ENCODE measurements at regions not wholly inside any gene's neighbourhood (a gene's known extent, or its start where the extent isn't known, plus 50 kb on each side); places are given as distances from the start of the nearest gene placed in this dataset.

DNA sequence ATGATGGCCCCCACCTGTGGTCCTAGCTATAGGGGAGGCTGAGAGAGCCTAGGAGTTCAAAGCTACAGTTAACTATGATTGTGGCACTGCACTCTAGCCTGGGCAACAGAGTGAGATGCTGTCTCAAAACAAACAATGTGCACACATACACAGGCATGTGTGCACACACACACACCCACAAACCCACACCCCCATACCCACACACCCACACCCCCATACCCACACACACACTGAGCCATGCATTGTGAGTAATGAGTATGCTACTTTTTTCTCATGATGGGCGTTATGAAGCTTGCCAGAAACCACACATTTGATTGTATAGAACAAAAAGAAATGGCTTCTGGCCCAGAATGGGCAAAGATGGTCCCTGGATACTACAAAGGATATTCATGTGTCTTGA, 691.1 kb downstream of the SLC4A3 start:
- Mint-ChIP-seq H3K36me3 (ENCODE audit: unreplicated experiment) (no peaks in the 10 kb centered on the region), H3K27me3 (ENCODE audit: unreplicated experiment) (no peaks in the 10 kb centered on the region), H3K4me3 (ENCODE audit: unreplicated experiment) (no peak overlapping the region), H3K9me3 (ENCODE audit: unreplicated experiment) (peaks cover 2% of the 10 kb centered on the region), H3K27ac (ENCODE audit: unreplicated experiment) (no peak overlapping the region), H3K4me1 (ENCODE audit: low read depth, unreplicated experiment) (peaks cover 5% of the 10 kb centered on the region)
- no peak for DNase-seq
- TF ChIP-seq, protein P1, sequence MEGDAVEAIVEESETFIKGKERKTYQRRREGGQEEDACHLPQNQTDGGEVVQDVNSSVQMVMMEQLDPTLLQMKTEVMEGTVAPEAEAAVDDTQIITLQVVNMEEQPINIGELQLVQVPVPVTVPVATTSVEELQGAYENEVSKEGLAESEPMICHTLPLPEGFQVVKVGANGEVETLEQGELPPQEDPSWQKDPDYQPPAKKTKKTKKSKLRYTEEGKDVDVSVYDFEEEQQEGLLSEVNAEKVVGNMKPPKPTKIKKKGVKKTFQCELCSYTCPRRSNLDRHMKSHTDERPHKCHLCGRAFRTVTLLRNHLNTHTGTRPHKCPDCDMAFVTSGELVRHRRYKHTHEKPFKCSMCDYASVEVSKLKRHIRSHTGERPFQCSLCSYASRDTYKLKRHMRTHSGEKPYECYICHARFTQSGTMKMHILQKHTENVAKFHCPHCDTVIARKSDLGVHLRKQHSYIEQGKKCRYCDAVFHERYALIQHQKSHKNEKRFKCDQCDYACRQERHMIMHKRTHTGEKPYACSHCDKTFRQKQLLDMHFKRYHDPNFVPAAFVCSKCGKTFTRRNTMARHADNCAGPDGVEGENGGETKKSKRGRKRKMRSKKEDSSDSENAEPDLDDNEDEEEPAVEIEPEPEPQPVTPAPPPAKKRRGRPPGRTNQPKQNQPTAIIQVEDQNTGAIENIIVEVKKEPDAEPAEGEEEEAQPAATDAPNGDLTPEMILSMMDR (IDR thresholded peaks at IDR 0.05; ENCODE audit: partially characterized antibody, unreplicated experiment), result no peak

GRCh38 chr2:220320326-220320725, 692.9 kb downstream of the SLC4A3 start:
- TF ChIP-seq, protein P1 (IDR thresholded peaks at IDR 0.05; ENCODE audit: partially characterized antibody, unreplicated experiment), result no peak
- DNase-seq, result no peak
- H3K4me3 Mint-ChIP-seq (ENCODE audit: unreplicated experiment), result no peak overlapping the region
- no peak overlapping the region for H3K27ac Mint-ChIP-seq (ENCODE audit: unreplicated experiment)
- peaks cover 2% of the 10 kb centered on the region for H3K4me1 Mint-ChIP-seq (ENCODE audit: low read depth, unreplicated experiment)
- no peaks in the 10 kb centered on the region for H3K36me3 Mint-ChIP-seq (ENCODE audit: unreplicated experiment)
- H3K27me3 Mint-ChIP-seq (ENCODE audit: unreplicated experiment), result no peaks in the 10 kb centered on the region
- H3K9me3 Mint-ChIP-seq (ENCODE audit: unreplicated experiment), result peaks cover 2% of the 10 kb centered on the region

- Mint-ChIP-seq H3K4me1 (ENCODE audit: low read depth, unreplicated experiment) (no peaks in the 10 kb centered on the region), H3K27me3 (ENCODE audit: unreplicated experiment) (no peaks in the 10 kb centered on the region), H3K4me3 (ENCODE audit: unreplicated experiment) (no peak overlapping the region), H3K36me3 (ENCODE audit: unreplicated experiment) (peaks cover 8% of the 10 kb centered on the region), H3K9me3 (ENCODE audit: unreplicated experiment) (peaks cover 2% of the 10 kb centered on the region), H3K27ac (ENCODE audit: unreplicated experiment) (no peak overlapping the region)
- DNase-seq, result no peak
- TF ChIP-seq, protein P1 (IDR thresholded peaks at IDR 0.05; ENCODE audit: partially characterized antibody, unreplicated experiment), result no peak
Observed at GRCh38 chr2:220332886-220333285, 705.5 kb downstream of the SLC4A3 start.

- peaks cover 2% of the 10 kb centered on the region for H3K9me3 Mint-ChIP-seq (ENCODE audit: unreplicated experiment)
- H3K27ac Mint-ChIP-seq (ENCODE audit: unreplicated experiment), result no peak overlapping the region
- H3K36me3 Mint-ChIP-seq (ENCODE audit: unreplicated experiment), result peaks cover 8% of the 10 kb centered on the region
- H3K4me1 Mint-ChIP-seq (ENCODE audit: low read depth, unreplicated experiment), result no peaks in the 10 kb centered on the region
- no peaks in the 10 kb centered on the region for H3K27me3 Mint-ChIP-seq (ENCODE audit: unreplicated experiment)
- H3K4me3 Mint-ChIP-seq (ENCODE audit: unreplicated experiment), result no peak overlapping the region
- TF ChIP-seq, protein P1 (IDR thresholded peaks at IDR 0.05; ENCODE audit: partially characterized antibody, unreplicated experiment), result no peak
- DNase-seq, result no peak
Observed at GRCh38 chr2:220334210-220334609, 706.8 kb downstream of the SLC4A3 start.

- Mint-ChIP-seq H3K9me3 (ENCODE audit: unreplicated experiment) (peaks cover 2% of the 10 kb centered on the region), H3K27me3 (ENCODE audit: unreplicated experiment) (no peaks in the 10 kb centered on the region), H3K36me3 (ENCODE audit: unreplicated experiment) (peaks cover 8% of the 10 kb centered on the region), H3K4me1 (ENCODE audit: low read depth, unreplicated experiment) (no peaks in the 10 kb centered on the region), H3K4me3 (ENCODE audit: unreplicated experiment) (no peak overlapping the region), H3K27ac (ENCODE audit: unreplicated experiment) (no peak overlapping the region)
- TF ChIP-seq, protein P1 (IDR thresholded peaks at IDR 0.05; ENCODE audit: partially characterized antibody, unreplicated experiment), result no peak
- no peak for DNase-seq
Observed at GRCh38 chr2:220334871-220335590, 707.6 kb downstream of the SLC4A3 start.
